Panc1 (cell line): ENCODE measurements at regions not wholly inside any gene's neighbourhood (a gene's known extent, or its start where the extent isn't known, plus 50 kb on each side); places are given as distances from the start of the nearest gene placed in this dataset.

ENCODE experiments used
- ATAC-seq: fragments of 200-7000 bp; cut with Tn5 transposase; 2 replicates; pipeline ENCODE4 v1.9.1; 2020; ENCODE audit warnings: mild to moderate bottlenecking, moderate library complexity
- BruUV-seq: library from RNA; stranded (reverse); fragments of 400-500 nt; replicated peaks from 2 replicates; lab custom pipeline; 2021; lab: Mats Ljungman, UMichigan
- CTCF ChIA-PET: fragments of 300-600 bp; sonication (Branson Sonifier 250); formaldehyde crosslinking; loops from one replicate; lab custom pipeline; 2022; ENCODE audit warnings: antibody characterized with exemption; lab: Charles Lee
- POLR2A ChIA-PET: fragments of 300-600 bp; sonication (Branson Sonifier 250); formaldehyde crosslinking; loops from one replicate; lab custom pipeline; 2022; ENCODE audit warnings: antibody characterized with exemption; lab: Charles Lee
- DNase-seq: peaks from one replicate; pipeline ENCODE4 v3.0.0-alpha.2; 2010; ENCODE audit warnings: low read depth, low spot score
- H3K27ac ChIP-seq: 2 replicates; pipeline ENCODE4 v1.5.1; 2011; ENCODE audit warnings: mild to moderate bottlenecking, low read length, inconsistent platforms
- H3K27me3 ChIP-seq: fragments of 200-500 bp; sonication (Bioruptor generic); 2 replicates; pipeline ENCODE4 v1.6.0; 2014; ENCODE audit warnings: low read length, inconsistent platforms; ENCODE audit not compliant: control insufficient read depth, insufficient read depth
- H3K36me3 ChIP-seq: fragments of 200-500 bp; sonication (Bioruptor generic); 2 replicates; pipeline ENCODE4 v1.5.1; 2014; ENCODE audit warnings: inconsistent platforms, mild to moderate bottlenecking, low read length, moderate library complexity; ENCODE audit not compliant: control insufficient read depth, insufficient read depth
- H3K4me1 ChIP-seq: 2 replicates; pipeline ENCODE4 v1.5.1; 2011; ENCODE audit warnings: inconsistent platforms, mild to moderate bottlenecking, low read length, moderate library complexity; ENCODE audit not compliant: control insufficient read depth, insufficient read depth
- H3K4me3 ChIP-seq, 2 experiments: 2 replicates each; pipeline ENCODE4 v1.5.1; 2011 to 2012; ENCODE audit warnings: low read depth in 2 of 2, low read length in 2 of 2, mild to moderate bottlenecking in 2 of 2, inconsistent platforms in 1 of 2, moderate library complexity in 1 of 2
- H3K9me3 ChIP-seq: fragments of 200-500 bp; sonication (Bioruptor generic); 2 replicates; pipeline ENCODE4 v1.5.1; 2014; ENCODE audit warnings: low read depth, mild to moderate bottlenecking, inconsistent platforms, low read length, moderate library complexity; ENCODE audit not compliant: control insufficient read depth, insufficient read depth
- CTCF ChIP-seq: fragments of 450-650 bp; IDR thresholded peaks from 2 replicates; pipeline ENCODE4 v1.5.1; 2017; ENCODE audit warnings: mild to moderate bottlenecking
- POLR2AphosphoS5 ChIP-seq: IDR thresholded peaks from 2 replicates; pipeline ENCODE4 v1.6.1; 2012; ENCODE audit warnings: mild to moderate bottlenecking, low read depth, low read length, moderate library complexity
- REST ChIP-seq, 2 experiments: IDR thresholded peaks; 2 replicates each; pipeline ENCODE4 v1.6.1; 2011 to 2012; ENCODE audit warnings: low read depth in 2 of 2, control low read depth in 1 of 2, low read length in 1 of 2, mild to moderate bottlenecking in 1 of 2, moderate library complexity in 1 of 2; ENCODE audit not compliant: insufficient read depth in 1 of 2
- SIN3A ChIP-seq: IDR thresholded peaks from 2 replicates; pipeline ENCODE4 v1.6.1; 2012; ENCODE audit warnings: low read depth, mild to moderate bottlenecking, low read length, moderate library complexity, borderline replicate concordance; ENCODE audit not compliant: insufficient read depth
- TCF7L2 ChIP-seq: IDR thresholded peaks from 2 replicates; pipeline ENCODE4 v1.6.1; 2011; ENCODE audit warnings: mild to moderate bottlenecking, low read depth, low read length, inconsistent platforms
- in situ Hi-C: cut with HindIII; loops from 2 replicates; pipeline ENCODE4 v1.10.0; 2016; ENCODE audit warnings: low sequenced_read_pairs, low pct_unique_long_range_greater_than_20kb
- intact Hi-C: fragments of 100-400 bp; cut with micrococcal nuclease; formaldehyde crosslinking; loops from one replicate; pipeline ENCODE4 v1.10.0; 2022; ENCODE audit not compliant: unreplicated experiment

- no TSS peak for BruUV-seq
- Histone ChIP-seq H3K36me3 (no peaks in the 10 kb centered on the region), H3K4me1 (no peaks in the 10 kb centered on the region), H3K4me3 (no peak overlapping the region), H3K9me3 (no peaks in the 10 kb centered on the region), H3K27me3 (no peaks in the 10 kb centered on the region), H3K27ac (no peak overlapping the region)
- POLR2A ChIA-PET = interaction anchor here (0.7 kb wide), 1 partner anchor 428 kb away, joined by 6 read pairs; no protein-coding TSS in a partner anchor
- DNase-seq (no peak), ATAC-seq (no peak)
- TF ChIP-seq POLR2AphosphoS5 (no peak), CTCF (no peak), SIN3A (no peak), REST (IDR thresholded peaks at IDR 0.05; ENCODE audit: insufficient read depth in 1 of 2, low read depth in 2 of 2, low read length in 1 of 2) (no peak), TCF7L2 (no peak)
- in situ Hi-C loops = no loop called here
- intact Hi-C loops = loop anchor here (5.0 kb wide), 1 partner anchor 301 kb away; no protein-coding TSS in a partner anchor
- CTCF ChIA-PET = interaction anchor here (0.6 kb wide), 1 partner anchor 18 kb away, joined by 5 read pairs; no protein-coding TSS in a partner anchor
Observed at GRCh38 chr5:165626161-165626560, 2120.7 kb downstream of the MAT2B start.

- Histone ChIP-seq H3K27me3 (no peaks in the 10 kb centered on the region), H3K9me3 (no peaks in the 10 kb centered on the region), H3K27ac (no peak overlapping the region), H3K4me3 (no peak overlapping the region), H3K4me1 (no peaks in the 10 kb centered on the region), H3K36me3 (no peaks in the 10 kb centered on the region)
- in situ Hi-C loops = no loop called here
- DNase-seq (no peak), ATAC-seq (no peak)
- intact Hi-C loops = loop anchor here (5.0 kb wide), 1 partner anchor 300 kb away; no protein-coding TSS in a partner anchor
- TF ChIP-seq SIN3A (no peak), TCF7L2 (no peak), POLR2AphosphoS5 (no peak), CTCF (no peak), REST (IDR thresholded peaks at IDR 0.05; ENCODE audit: insufficient read depth in 1 of 2, low read depth in 2 of 2, low read length in 1 of 2) (no peak)
- no TSS peak for BruUV-seq
- ChIA-PET CTCF (no interaction called here), POLR2A (no interaction called here)
Observed at GRCh38 chr5:165627548-165628170, 2122.2 kb downstream of the MAT2B start.
